K562 (cell line): ENCODE measurements at regions not wholly inside any gene's neighbourhood (a gene's known extent, or its start where the extent isn't known, plus 50 kb on each side); places are given as distances from the start of the nearest gene placed in this dataset.

Experiments
- CBFA2T3 ChIP-seq: fragments of 450-650 bp; IDR thresholded peaks from 2 replicates; pipeline ENCODE4 v1.6.1; 2017
- CXXC5 ChIP-seq: fragments of 250-450 bp; sonication (Bioruptor Pico); IDR thresholded peaks from 2 replicates; pipeline ENCODE4 v1.8.0; 2022; ENCODE audit warnings: inconsistent platforms, mild to moderate bottlenecking, moderate library complexity
- FOSL1 ChIP-seq: fragments of 200-800 bp; sonication (Bioruptor generic); conservative IDR thresholded peaks from 2 replicates; pipeline ENCODE4 v1.6.1; 2016; ENCODE audit warnings: missing genetic modification characterization, missing compliant biosample characterization
- ILF3 ChIP-seq: fragments of 450-650 bp; IDR thresholded peaks from 2 replicates; pipeline ENCODE4 v1.6.1; 2018; ENCODE audit warnings: antibody characterized with exemption, mild to moderate bottlenecking, moderate library complexity, borderline replicate concordance
- KAT8 ChIP-seq: fragments of 450-650 bp; IDR thresholded peaks from 2 replicates; pipeline ENCODE4 v1.6.1; 2016; ENCODE audit warnings: low read depth, mild to moderate bottlenecking
- MCM3 ChIP-seq: fragments of 450-650 bp; IDR thresholded peaks from 2 replicates; pipeline ENCODE4 v1.6.1; 2016
- NR2C2 ChIP-seq, 2 experiments: fragments of 200-800 bp in 1 of 2; sonication (Bioruptor generic) in 1 of 2; sonication (generic) in 1 of 2; formaldehyde crosslinking in 1 of 2; IDR thresholded peaks; 2 replicates each; pipeline versions ENCODE4 v1.6.1 to v1.8.0; 2016 to 2022; ENCODE audit warnings: mild to moderate bottlenecking in 1 of 2, missing compliant biosample characterization in 1 of 2, missing genetic modification characterization in 1 of 2, missing genetic modification reagents in 1 of 2
- SUPT5H ChIP-seq: fragments of 450-650 bp; IDR thresholded peaks from 2 replicates; pipeline ENCODE4 v1.6.1; 2016
- TAF1 ChIP-seq: IDR thresholded peaks from 2 replicates; pipeline ENCODE4 v1.6.1; 2011; ENCODE audit warnings: mild to moderate bottlenecking, low read length, moderate library complexity; ENCODE audit not compliant: insufficient read depth, control insufficient read depth, severe bottlenecking; ENCODE audit errors: extremely low read depth
- ZBTB8A ChIP-seq: fragments of 450-650 bp; IDR thresholded peaks from 2 replicates; pipeline ENCODE4 v1.6.1; 2018; ENCODE audit warnings: mild to moderate bottlenecking, moderate library complexity; ENCODE audit not compliant: partially characterized antibody
- ZNF717 ChIP-seq: fragments of 250-450 bp; sonication (Bioruptor Pico); IDR thresholded peaks from 2 replicates; pipeline ENCODE4 v1.5.0; 2021
- ZNF764 ChIP-seq: fragments of 250-450 bp; sonication (Bioruptor Pico); IDR thresholded peaks from 2 replicates; pipeline ENCODE4 v1.4.0; 2020; ENCODE audit warnings: low read depth, mild to moderate bottlenecking, moderate library complexity
- TF ChIP-seq, protein P1 (sequence below): sonication (generic); IDR thresholded peaks from 2 replicates; pipeline ENCODE4 v1.6.1; 2016
- TF ChIP-seq, protein P2 (sequence below): fragments of 450-650 bp; formaldehyde crosslinking; IDR thresholded peaks from 2 replicates; pipeline ENCODE4 v1.4.0; 2020; ENCODE audit warnings: mild to moderate bottlenecking, mixed read lengths
- TF ChIP-seq, protein P3 (sequence below): sonication (generic); formaldehyde crosslinking; IDR thresholded peaks from 2 replicates; pipeline ENCODE4 v1.8.1; 2023; ENCODE audit warnings: mild to moderate bottlenecking, missing genetic modification reagents
- TF ChIP-seq, protein P4 (sequence below): IDR thresholded peaks from 2 replicates; pipeline ENCODE4 v1.6.1; 2016; ENCODE audit warnings: missing genetic modification characterization, missing compliant biosample characterization
- TF ChIP-seq, protein P5 (sequence below), 2 experiments: fragments of 200-800 bp in 1 of 2; sonication (Bioruptor generic) in 1 of 2; sonication (generic) in 1 of 2; formaldehyde crosslinking in 1 of 2; IDR thresholded peaks in 1 of 2; conservative IDR thresholded peaks in 1 of 2; 2 replicates each; pipeline versions ENCODE4 v1.5.0 to v1.6.1; 2016 to 2020; ENCODE audit warnings: missing compliant biosample characterization in 1 of 2, missing genetic modification characterization in 1 of 2, missing genetic modification reagents in 1 of 2

DNA sequence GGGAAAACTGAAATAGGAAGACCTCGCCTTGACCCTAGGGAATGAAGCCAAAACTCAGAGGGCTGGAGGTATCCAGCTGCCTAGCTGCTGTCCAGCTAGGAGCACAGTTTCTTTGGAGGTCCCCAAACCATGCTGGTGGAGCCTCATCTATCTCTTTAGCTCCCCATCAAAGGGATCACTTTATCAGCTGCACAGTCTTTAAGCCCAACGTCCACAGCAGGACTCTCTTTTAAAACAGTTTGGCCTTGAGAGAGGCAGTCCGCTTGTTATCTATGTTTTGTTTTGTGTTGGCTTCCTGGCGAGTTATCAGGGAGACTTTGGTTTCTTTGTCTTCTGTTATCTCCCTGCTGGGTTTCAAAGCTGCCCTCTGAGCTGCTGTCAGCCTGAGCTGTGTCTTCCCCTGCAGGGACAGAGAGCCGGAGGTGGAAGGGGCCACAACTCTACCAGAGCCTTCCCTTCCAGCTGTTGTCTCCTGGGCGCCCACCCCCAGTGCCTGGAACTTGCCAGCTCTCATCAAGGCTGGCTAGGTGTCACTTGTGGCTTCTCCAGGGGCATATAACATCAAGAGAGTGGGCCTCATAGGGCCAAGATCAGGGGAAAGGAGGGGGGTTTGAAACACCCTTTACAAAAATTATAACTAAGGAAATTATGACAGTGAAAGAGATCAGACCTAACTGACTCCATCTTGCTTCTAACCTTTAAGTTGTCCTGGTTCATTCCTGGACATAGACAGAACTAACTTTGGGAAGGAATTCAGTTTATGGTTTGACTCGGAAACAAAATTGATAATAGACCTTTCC is 61.4 kb upstream of the C15orf39 start (continued):
- TF ChIP-seq TAF1 (no peak), NR2C2 (CRISPR knock-in tag; IDR thresholded peaks at IDR 0.05) (no peak), NR2C2 (tag; IDR thresholded peaks at IDR 0.05) (peak; percentile 36), KAT8 (no peak), FOSL1 (tag) (peak; percentile 35; the same call in 1 of the 2 replicates), ZNF764 (CRISPR knock-in tag) (no peak), ILF3 (no peak), ZBTB8A (no peak), MCM3 (no peak), CXXC5 (CRISPR knock-in tag) (peak; percentile 53; the same call in 1 of the 2 replicates), SUPT5H (no peak), CBFA2T3 (peak; percentile 88), ZNF717 (no peak)
- TF ChIP-seq, protein P1, sequence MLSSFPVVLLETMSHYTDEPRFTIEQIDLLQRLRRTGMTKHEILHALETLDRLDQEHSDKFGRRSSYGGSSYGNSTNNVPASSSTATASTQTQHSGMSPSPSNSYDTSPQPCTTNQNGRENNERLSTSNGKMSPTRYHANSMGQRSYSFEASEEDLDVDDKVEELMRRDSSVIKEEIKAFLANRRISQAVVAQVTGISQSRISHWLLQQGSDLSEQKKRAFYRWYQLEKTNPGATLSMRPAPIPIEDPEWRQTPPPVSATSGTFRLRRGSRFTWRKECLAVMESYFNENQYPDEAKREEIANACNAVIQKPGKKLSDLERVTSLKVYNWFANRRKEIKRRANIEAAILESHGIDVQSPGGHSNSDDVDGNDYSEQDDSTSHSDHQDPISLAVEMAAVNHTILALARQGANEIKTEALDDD = no peak
- TF ChIP-seq, protein P2, sequence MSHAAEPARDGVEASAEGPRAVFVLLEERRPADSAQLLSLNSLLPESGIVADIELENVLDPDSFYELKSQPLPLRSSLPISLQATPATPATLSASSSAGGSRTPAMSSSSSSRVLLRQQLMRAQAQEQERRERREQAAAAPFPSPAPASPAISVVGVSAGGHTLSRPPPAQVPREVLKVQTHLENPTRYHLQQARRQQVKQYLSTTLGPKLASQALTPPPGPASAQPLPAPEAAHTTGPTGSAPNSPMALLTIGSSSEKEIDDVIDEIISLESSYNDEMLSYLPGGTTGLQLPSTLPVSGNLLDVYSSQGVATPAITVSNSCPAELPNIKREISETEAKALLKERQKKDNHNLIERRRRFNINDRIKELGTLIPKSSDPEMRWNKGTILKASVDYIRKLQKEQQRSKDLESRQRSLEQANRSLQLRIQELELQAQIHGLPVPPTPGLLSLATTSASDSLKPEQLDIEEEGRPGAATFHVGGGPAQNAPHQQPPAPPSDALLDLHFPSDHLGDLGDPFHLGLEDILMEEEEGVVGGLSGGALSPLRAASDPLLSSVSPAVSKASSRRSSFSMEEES = no peak
- TF ChIP-seq, protein P3, sequence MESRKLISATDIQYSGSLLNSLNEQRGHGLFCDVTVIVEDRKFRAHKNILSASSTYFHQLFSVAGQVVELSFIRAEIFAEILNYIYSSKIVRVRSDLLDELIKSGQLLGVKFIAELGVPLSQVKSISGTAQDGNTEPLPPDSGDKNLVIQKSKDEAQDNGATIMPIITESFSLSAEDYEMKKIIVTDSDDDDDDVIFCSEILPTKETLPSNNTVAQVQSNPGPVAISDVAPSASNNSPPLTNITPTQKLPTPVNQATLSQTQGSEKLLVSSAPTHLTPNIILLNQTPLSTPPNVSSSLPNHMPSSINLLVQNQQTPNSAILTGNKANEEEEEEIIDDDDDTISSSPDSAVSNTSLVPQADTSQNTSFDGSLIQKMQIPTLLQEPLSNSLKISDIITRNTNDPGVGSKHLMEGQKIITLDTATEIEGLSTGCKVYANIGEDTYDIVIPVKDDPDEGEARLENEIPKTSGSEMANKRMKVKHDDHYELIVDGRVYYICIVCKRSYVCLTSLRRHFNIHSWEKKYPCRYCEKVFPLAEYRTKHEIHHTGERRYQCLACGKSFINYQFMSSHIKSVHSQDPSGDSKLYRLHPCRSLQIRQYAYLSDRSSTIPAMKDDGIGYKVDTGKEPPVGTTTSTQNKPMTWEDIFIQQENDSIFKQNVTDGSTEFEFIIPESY (CRISPR knock-in tag) = no peak
- TF ChIP-seq, protein P4, sequence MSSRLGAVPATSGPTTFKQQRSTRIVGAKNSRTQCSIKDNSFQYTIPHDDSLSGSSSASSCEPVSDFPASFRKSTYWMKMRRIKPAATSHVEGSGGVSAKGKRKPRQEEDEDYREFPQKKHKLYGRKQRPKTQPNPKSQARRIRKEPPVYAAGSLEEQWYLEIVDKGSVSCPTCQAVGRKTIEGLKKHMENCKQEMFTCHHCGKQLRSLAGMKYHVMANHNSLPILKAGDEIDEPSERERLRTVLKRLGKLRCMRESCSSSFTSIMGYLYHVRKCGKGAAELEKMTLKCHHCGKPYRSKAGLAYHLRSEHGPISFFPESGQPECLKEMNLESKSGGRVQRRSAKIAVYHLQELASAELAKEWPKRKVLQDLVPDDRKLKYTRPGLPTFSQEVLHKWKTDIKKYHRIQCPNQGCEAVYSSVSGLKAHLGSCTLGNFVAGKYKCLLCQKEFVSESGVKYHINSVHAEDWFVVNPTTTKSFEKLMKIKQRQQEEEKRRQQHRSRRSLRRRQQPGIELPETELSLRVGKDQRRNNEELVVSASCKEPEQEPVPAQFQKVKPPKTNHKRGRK (tag) = no peak
- TF ChIP-seq, protein P5, sequence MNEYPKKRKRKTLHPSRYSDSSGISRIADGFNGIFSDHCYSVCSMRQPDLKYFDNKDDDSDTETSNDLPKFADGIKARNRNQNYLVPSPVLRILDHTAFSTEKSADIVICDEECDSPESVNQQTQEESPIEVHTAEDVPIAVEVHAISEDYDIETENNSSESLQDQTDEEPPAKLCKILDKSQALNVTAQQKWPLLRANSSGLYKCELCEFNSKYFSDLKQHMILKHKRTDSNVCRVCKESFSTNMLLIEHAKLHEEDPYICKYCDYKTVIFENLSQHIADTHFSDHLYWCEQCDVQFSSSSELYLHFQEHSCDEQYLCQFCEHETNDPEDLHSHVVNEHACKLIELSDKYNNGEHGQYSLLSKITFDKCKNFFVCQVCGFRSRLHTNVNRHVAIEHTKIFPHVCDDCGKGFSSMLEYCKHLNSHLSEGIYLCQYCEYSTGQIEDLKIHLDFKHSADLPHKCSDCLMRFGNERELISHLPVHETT (CRISPR knock-in tag; conservative IDR thresholded peaks at IDR 0.05 in 1 of 2, IDR thresholded peaks at IDR 0.05 in 1 of 2) = peak in 1 of 2 experiments; percentile 56; a peak in 1 of 4 replicates
